ENCODE measurements at regions not wholly inside any gene's neighbourhood (a gene's known extent, or its start where the extent isn't known, plus 50 kb on each side); places are given as distances from the start of the nearest gene placed in this dataset.

DNA sequence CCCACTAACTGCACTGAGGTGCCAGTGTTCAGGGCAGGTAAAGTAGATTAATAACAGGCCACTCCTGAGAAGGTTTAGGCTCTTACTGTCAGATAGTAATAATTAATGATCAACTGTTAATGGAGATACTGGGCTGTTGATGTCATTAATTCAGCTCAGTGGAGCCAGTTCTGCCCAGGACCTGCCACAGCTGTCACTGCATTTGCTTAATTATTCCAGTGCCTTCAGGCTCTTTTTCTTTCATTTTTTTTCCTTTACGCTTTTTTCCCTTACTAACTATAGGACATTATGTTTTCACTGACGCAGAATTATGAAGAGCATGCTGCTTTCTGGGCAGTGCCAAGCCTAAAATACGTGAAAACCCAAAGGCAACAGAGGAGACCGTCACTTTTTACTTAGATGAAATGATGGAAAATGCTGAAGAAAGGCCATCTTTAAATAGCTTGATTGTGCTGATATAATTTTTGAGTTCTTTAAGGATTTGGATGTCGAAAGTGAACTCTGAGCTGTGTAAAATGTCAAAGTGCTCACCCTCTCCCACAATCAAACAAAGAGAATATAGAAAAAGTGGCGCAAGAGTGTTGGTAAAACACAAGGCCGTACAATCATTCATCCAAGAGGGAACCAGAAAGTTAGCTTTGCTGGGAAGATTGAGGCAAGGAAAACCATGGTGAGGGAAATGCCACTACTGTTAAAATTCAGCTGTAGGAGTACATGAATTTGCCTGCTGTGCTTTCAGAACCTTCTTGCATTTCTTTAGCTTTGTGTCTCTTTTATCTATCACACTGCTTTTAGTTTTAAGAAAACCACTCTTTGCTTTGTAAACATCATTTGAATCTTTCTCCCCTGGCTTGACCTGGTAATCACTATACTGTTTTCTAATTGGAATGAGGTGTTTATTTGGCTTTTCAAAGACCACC, 192.0 kb upstream of the ZEB2 start:
- DNase-seq (ENCODE audit: low read depth, low spot score): no peak

DNA sequence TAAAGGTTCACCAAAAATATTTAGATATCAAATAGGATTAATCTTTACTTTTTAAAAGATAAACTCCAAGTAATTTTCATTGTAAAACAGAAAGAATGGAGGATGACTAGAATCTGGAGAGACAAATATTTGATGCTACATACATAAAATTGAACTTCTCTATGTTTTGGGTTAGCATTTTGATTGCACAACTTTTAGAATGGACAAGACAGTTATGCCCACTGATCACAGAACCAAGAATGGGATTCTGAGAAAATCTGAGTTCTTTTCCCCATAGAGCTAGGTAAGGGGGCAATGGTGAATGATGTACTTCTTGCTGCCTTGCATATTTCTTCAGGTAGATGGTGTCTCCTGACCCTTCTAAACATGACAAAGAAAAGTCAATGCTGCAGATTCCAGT, 191.2 kb upstream of the ZEB2 start:
- no peak for DNase-seq (ENCODE audit: low read depth, low spot score)

GRCh38 chr2:144708626-144709025, 188.7 kb upstream of the ZEB2 start:
- DNase-seq (ENCODE audit: low read depth, low spot score): no peak

DNA sequence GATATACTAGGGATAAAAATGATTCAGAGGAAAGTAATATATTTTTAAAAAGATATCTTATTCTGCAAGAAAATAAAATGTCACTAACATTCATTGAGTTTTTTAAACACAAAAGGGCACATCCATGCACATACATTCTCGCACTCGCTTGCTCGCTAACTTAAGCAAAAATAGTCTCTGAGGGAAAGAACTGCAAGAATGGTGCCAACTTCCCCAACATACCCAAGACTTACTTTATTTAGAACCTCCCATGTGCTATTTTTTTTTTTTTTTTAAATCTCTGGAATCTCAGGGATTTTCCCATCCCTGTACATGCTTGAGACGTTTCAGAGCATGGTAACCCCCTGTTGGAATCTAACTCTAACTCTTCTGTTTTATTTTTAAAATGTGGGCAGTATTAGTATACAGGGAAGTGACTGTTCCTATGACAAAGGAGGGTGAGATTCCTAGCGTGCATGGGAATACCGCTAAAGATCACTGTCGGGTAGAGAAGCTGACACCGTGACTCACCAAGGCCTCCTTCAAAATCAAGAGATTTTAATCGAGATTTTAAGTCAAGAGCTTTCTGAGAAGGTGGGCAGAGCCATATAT, 187.9 kb upstream of the ZEB2 start:
- no peak for DNase-seq (ENCODE audit: low read depth, low spot score)

DNA sequence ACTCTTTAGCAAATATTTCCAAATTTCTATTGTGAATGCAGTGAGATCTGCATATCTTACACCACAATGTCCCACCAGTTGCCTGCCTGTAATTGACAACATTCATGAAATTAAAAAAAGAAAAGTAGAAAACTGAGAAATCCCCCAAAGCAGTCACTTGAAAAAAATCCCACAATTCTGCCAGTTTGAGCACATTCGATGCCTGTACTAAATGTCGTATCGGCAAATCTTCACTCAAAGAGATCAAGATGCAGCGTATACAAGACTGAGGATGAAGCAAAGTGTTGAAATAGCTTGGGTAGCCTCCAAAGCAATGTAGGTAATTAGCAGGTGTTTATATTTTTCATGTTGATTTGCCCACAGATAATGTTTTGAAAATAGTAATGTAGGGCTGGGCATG, 186.7 kb upstream of the ZEB2 start:
- DNase-seq (ENCODE audit: low read depth, low spot score): no peak

- DNase-seq (ENCODE audit: low read depth, low spot score): no peak
Measured at GRCh38 chr2:144705328-144706245, 185.7 kb upstream of the ZEB2 start.

DNA sequence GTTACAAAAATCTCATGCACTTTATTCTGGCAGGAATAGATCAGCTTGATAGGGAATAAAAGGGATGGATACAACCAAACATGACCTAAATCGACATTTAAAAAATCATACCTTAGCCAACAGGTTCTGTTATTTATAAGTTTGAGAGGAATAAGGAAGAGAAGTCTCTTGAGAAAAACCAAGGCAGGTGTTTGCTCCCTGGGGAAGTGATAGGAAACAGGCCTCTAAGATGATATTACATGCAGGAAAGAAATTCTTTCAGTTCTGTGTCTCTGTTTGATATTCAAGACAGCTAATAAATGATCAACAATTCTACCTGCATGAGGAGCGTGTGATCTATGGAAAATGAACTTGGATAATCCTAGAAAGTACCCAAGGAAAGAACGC, 184.8 kb upstream of the ZEB2 start:
- DNase-seq (ENCODE audit: low read depth, low spot score): no peak

- DNase-seq (ENCODE audit: low read depth, low spot score): no peak
Measured at GRCh38 chr2:144703852-144704708, 184.2 kb upstream of the ZEB2 start.

DNA sequence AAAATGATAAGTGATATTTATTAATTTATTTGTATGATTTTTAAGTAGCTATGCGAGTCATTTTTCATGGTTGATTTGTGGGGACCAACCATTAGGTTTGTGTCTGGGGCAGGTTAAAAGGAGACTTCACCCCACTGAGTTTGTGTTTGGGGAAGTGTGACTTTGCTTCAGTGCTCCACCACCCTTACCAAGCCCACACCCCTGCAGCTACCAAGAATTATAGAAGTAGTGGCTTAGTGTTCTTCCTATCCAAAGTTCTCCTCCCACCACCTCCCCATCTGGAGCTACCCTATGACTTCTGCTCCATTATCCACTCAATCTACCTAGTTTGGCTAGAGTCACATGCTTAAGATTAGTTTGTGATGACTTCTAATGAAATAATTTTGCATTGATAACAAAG, 182.1 kb upstream of the ZEB2 start:
- no peak for DNase-seq (ENCODE audit: low read depth, low spot score)

DNA sequence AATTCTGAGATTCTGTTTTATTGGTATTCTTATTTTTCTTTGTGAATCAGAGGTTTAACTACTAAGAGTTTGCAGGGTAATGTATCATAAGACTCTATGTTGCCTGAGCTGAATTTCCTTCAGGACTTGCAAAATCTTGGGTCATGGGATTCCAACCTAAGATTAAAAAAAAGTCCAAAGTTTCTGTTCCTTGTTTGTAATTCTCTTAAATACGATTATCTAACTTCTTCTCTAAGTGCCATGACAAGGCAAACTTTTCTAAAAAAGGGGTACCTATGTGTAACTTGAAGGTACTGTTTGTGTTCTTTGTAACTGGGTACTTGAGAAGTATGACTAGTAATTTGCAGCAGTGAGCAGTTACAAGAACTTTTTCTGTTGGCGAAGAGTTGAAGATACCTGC, 181.3 kb upstream of the ZEB2 start:
- no peak for DNase-seq (ENCODE audit: low read depth, low spot score)

GRCh38 chr2:144698156-144698555, 178.2 kb upstream of the ZEB2 start:
- DNase-seq (ENCODE audit: low read depth, low spot score): no peak

- DNase-seq (ENCODE audit: low read depth, low spot score): no peak
Measured at GRCh38 chr2:144695657-144696056, 175.7 kb upstream of the ZEB2 start.

DNA sequence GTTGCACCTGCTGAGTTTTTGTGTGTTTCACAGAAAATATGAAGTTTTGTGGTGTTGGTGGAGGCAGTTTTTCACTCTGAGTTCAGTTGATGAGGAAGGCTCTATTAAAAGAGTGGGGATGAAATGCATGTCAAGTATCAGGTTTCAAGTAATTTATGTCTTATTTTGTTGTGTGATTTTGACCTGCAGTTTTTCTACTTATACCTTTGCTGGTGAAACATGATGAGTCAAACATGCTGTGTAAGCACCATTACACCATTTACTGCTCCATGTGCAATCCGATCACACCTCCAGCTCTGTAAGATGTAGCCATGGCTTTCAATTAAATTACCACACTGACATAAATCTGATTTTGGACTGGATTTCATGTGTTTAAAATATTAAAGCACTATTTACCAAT, 174.5 kb upstream of the ZEB2 start:
- no peak for DNase-seq (ENCODE audit: low read depth, low spot score)

GRCh38 chr2:144693179-144693578, 173.3 kb upstream of the ZEB2 start:
- DNase-seq (ENCODE audit: low read depth, low spot score): no peak

GRCh38 chr2:144692661-144693060, 172.7 kb upstream of the ZEB2 start:
- no peak for DNase-seq (ENCODE audit: low read depth, low spot score)

DNA sequence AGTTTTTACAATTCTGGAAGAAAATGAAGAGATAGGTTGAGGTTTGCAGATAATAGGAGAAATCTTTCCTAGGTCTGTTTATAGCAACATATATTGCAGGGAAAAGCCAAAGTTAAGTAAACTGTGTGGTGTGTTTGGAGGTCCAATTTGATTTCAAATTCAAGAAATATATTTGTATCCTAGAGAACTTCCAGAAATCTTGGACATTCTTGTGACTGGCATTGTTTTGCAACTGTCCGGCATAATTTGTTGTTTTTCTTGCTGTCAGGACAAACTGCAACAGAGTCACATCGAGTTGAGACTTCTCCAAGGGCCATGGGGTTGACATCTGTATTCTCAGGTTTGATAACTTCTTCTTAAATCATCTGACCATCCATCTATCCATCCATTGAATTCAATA, 170.9 kb upstream of the ZEB2 start:
- no peak for DNase-seq (ENCODE audit: low read depth, low spot score)

DNA sequence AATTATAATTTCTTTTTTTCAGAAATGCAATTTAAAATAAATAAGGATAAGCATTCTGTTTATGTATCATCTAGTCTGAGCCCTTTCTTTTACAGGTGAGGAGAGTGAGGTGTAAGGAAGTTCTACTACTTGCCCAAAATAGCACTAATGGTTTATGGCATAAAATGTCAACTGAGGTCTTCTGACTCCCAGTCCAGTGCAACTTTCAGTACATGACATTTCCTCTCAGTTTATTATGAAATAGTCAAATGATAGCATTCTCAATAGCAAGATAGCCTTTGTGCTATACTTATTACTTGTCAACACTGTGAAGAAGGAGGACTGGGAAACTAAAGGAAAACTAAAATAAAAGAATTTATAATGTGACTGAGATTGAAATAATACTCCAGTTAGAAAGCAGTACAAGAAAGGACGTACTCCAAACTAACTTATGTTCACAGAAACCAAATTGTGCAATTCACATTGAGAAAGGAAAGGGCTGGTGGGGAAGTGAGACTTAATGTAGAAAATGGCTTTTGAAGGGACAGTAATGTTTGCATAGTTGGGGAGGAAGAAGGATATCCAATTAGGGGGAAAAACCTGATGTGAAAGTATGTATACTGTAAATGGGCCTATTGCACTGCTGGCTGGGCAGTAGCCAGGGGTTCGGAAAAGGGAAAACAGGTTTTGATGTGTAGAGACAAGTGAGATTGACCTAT, 166.7 kb upstream of the ZEB2 start:
- DNase-seq (ENCODE audit: low read depth, low spot score): no peak

DNA sequence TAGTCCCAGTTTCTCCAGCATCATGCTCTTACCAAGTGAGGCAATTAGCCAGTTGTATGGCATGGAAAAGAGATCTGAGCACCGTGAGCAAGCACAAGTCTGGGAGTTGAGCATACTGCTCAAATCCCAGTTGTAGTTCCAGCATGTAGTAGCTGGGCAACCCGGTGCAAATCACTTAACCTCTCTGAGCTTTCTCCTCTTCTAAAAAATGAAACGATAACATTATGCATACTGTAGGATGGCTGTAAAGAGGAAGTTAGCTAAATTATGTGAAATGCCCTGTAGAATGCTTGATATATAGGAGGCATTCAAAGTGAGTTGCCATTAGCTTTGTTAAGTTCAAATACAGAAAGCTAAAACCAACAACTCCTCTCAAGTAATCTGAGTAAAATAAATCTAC, 164.0 kb upstream of the ZEB2 start:
- DNase-seq (ENCODE audit: low read depth, low spot score): no peak

DNA sequence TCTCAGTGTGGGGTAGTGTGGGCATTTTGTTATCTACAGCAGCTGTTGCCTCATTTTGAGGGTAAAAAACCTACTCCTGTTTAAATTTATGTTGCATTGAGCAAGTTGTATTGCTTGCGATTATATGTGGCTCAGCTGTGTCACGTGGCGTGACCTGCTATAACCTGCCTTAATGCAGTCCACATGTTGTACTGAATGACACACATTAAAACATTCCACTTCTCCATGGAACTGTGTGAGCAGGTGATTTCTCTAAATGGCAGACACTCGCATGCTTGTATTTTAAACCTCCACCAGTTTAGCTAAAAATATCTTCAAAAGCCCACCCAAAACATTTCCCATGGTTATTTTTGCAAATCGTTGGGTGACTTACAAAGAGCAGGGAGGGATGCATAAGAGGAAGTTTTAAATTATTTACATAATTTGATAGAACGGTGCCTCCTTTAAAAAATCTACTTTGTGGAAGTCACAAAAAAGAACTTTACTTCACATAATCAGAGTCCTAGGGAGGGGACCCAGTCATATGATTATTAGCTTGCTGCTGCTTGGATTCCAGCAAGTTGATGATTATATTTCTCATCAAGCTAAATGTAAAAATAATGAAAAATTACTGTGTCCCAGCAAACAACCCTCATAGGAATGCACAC, 163.3 kb upstream of the ZEB2 start:
- no peak for DNase-seq (ENCODE audit: low read depth, low spot score)

GRCh38 chr2:144682248-144682647, 162.3 kb upstream of the ZEB2 start:
- no peak for DNase-seq (ENCODE audit: low read depth, low spot score)

Data from activated CD4-positive, CD25-positive, alpha-beta regulatory T cell treated with anti-CD3 and anti-CD28 coated beads, Interleukin-2, amount 50 U/mL, for 16 hours (primary cell).